Neural progenitor cell (in vitro differentiated cells): ENCODE measurements at regions not wholly inside any gene's neighbourhood (a gene's known extent, or its start where the extent isn't known, plus 50 kb on each side); places are given as distances from the start of the nearest gene placed in this dataset.

Experiments used
- DNase-seq: peaks from one replicate; pipeline ENCODE4 v3.0.0-alpha.2; 2016; ENCODE audit warnings: low spot score
- H2AFZ ChIP-seq: fragments of 200-600 bp; sonication (generic); replicated peaks from 2 replicates; pipeline ENCODE4 v1.6.1; 2016; ENCODE audit warnings: antibody characterized with exemption
- H3F3A ChIP-seq: fragments of 200-600 bp; sonication (generic); 2 replicates; pipeline ENCODE4 v1.6.1; 2016; ENCODE audit warnings: antibody characterized with exemption, low read depth
- H3K27ac ChIP-seq: fragments of 200-600 bp; sonication (generic); 2 replicates; pipeline ENCODE4 v1.5.1; 2016; ENCODE audit warnings: mild to moderate bottlenecking
- H3K27me3 ChIP-seq: fragments of 200-600 bp; sonication (generic); 2 replicates; pipeline ENCODE4 v1.6.1; 2016; ENCODE audit warnings: mild to moderate bottlenecking, moderate library complexity
- H3K36me3 ChIP-seq: fragments of 200-600 bp; sonication (generic); 2 replicates; pipeline ENCODE4 v1.5.1; 2016
- H3K4me1 ChIP-seq: fragments of 200-600 bp; sonication (generic); 2 replicates; pipeline ENCODE4 v1.6.1; 2016; ENCODE audit warnings: mixed run types
- H3K4me2 ChIP-seq: fragments of 200-600 bp; sonication (generic); 2 replicates; pipeline ENCODE4 v1.6.1; 2016
- H3K4me3 ChIP-seq: fragments of 200-600 bp; sonication (generic); 2 replicates; pipeline ENCODE4 v1.5.1; 2016
- H3K79me2 ChIP-seq: fragments of 200-600 bp; sonication (generic); 2 replicates; pipeline ENCODE4 v1.6.1; 2016; ENCODE audit warnings: low read depth
- H3K9ac ChIP-seq: fragments of 200-600 bp; sonication (generic); 2 replicates; pipeline ENCODE4 v1.6.1; 2016
- H3K9me3 ChIP-seq: fragments of 200-600 bp; sonication (generic); 2 replicates; pipeline ENCODE4 v1.5.1; 2016; ENCODE audit warnings: low read depth
- H4K20me1 ChIP-seq: fragments of 200-600 bp; sonication (generic); 2 replicates; pipeline ENCODE4 v1.6.1; 2016; ENCODE audit warnings: low read depth
- H3K27ac Mint-ChIP-seq: 3 replicates; pipeline ENCODE4 v1.8.0; 2021; ENCODE audit warnings: mixed read lengths
- H3K27me3 Mint-ChIP-seq: 2 replicates; pipeline ENCODE4 v1.8.0; 2022; ENCODE audit warnings: low read depth, mild to moderate bottlenecking, inconsistent platforms, moderate library complexity, mixed read lengths; ENCODE audit not compliant: insufficient read depth
- H3K36me3 Mint-ChIP-seq: 3 replicates; pipeline ENCODE4 v1.8.0; 2021; ENCODE audit warnings: mixed read lengths
- H3K4me1 Mint-ChIP-seq: 3 replicates; pipeline ENCODE4 v1.8.0; 2021; ENCODE audit warnings: mixed read lengths
- H3K4me3 Mint-ChIP-seq: 3 replicates; pipeline ENCODE4 v1.8.0; 2021; ENCODE audit warnings: mild to moderate bottlenecking, moderate library complexity, mixed read lengths
- H3K9me3 Mint-ChIP-seq: 3 replicates; pipeline ENCODE4 v1.8.0; 2020; ENCODE audit warnings: mixed read lengths
- EZH2 ChIP-seq: fragments of 200-600 bp; sonication (generic); IDR thresholded peaks from 2 replicates; pipeline ENCODE4 v1.6.1; 2017; ENCODE audit warnings: antibody characterized with exemption, mild to moderate bottlenecking, moderate library complexity
- EZH2phosphoT487 ChIP-seq: fragments of 200-600 bp; sonication (generic); IDR thresholded peaks from 2 replicates; pipeline ENCODE4 v1.6.1; 2017; ENCODE audit warnings: antibody characterized with exemption
- TF ChIP-seq, protein P1 (sequence below): fragments of 200-600 bp; sonication (generic); IDR thresholded peaks from 2 replicates; pipeline ENCODE4 v1.5.1; 2017; ENCODE audit warnings: antibody characterized with exemption, mild to moderate bottlenecking

DNA sequence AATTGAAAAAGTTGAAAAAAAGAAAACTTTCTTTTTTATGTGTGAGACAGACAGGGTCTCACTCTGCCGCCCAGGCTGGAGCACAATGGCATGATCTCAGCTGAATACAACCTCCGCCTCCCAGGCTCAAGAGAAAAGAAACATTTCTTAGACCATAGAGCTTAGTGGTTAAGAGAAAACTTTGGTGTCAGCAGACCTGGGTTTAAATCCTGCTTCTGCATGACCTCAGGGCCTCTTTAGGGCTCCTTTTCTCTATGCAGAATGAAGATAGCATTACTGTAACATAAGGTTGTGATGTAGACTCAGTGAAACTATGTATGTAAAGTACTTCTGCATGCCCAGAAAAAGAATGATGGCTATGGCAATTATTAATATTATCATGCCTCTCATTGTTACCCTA, 104.7 kb upstream of the NUDT4 start:
- Histone ChIP-seq H3K36me3 (no peaks in the 10 kb centered on the region), H3K4me2 (no peak overlapping the region), H3K27me3 (no peaks in the 10 kb centered on the region), H3F3A (peaks cover 10% of the 10 kb centered on the region), H3K4me3 (no peak overlapping the region), H4K20me1 (no peaks in the 10 kb centered on the region), H3K9me3 (no peaks in the 10 kb centered on the region), H3K27ac (no peak overlapping the region), H3K79me2 (no peaks in the 10 kb centered on the region), H2AFZ (no peak overlapping the region), H3K4me1 (peaks cover 9% of the 10 kb centered on the region), H3K9ac (no peak overlapping the region)
- peaks cover 15% of the 10 kb centered on the region for H3K9me3 Mint-ChIP-seq
- H3K4me3 Mint-ChIP-seq, result no peak overlapping the region
- H3K4me1 Mint-ChIP-seq, result peaks cover 21% of the 10 kb centered on the region
- DNase-seq, result no peak
- H3K27ac Mint-ChIP-seq, result no peak overlapping the region
- H3K27me3 Mint-ChIP-seq, result peaks cover 2% of the 10 kb centered on the region
- TF ChIP-seq EZH2, result no peak
- TF ChIP-seq, protein P1, sequence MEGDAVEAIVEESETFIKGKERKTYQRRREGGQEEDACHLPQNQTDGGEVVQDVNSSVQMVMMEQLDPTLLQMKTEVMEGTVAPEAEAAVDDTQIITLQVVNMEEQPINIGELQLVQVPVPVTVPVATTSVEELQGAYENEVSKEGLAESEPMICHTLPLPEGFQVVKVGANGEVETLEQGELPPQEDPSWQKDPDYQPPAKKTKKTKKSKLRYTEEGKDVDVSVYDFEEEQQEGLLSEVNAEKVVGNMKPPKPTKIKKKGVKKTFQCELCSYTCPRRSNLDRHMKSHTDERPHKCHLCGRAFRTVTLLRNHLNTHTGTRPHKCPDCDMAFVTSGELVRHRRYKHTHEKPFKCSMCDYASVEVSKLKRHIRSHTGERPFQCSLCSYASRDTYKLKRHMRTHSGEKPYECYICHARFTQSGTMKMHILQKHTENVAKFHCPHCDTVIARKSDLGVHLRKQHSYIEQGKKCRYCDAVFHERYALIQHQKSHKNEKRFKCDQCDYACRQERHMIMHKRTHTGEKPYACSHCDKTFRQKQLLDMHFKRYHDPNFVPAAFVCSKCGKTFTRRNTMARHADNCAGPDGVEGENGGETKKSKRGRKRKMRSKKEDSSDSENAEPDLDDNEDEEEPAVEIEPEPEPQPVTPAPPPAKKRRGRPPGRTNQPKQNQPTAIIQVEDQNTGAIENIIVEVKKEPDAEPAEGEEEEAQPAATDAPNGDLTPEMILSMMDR, result no peak
- TF ChIP-seq EZH2phosphoT487, result no peak
- no peaks in the 10 kb centered on the region for H3K36me3 Mint-ChIP-seq

DNA sequence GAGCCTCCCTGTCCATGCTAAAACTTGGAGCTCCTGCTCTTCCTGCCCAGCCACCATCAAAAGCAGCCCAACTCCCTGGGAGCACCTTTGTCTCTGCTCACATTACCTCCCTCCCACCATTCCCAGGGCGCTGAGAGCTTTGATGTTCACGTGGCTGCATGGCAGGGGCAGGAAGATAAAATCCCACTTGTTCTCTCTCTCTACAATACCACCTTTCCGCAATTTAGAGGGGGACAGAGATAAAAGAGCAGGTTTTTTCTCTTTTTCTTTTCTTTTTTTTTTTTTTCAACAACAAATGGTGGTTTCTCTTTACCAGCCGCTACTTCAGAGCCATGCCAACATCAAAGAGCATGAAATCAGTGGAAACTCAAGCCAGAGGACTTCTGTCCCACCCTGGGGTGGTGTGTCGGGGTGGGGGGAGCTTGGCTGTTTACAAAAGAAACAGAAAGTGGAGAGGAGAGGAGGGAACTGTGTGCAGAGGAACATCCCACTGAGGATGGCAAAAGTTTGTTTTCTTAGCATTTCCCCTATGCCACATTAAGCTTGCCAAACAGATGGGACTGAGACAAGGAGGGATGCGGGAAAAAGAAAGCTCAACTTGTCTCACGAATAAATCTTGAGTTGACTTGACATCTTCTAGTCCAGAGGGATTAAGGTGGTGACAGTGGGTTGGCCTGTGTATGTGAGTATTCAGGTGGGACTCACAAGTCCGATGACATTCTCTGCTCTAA, 103.7 kb upstream of the NUDT4 start:
- Mint-ChIP-seq H3K9me3 (peaks cover 15% of the 10 kb centered on the region), H3K27ac (peak overlapping the region; percentile 89), H3K27me3 (peaks cover 4% of the 10 kb centered on the region), H3K4me3 (peak overlapping the region; percentile 24), H3K4me1 (peaks cover 21% of the 10 kb centered on the region), H3K36me3 (no peaks in the 10 kb centered on the region)
- no peaks in the 10 kb centered on the region for H3K27me3 ChIP-seq
- H3K79me2 ChIP-seq, result no peaks in the 10 kb centered on the region
- H3K36me3 ChIP-seq, result no peaks in the 10 kb centered on the region
- H3K9me3 ChIP-seq, result no peaks in the 10 kb centered on the region
- peak overlapping the region; percentile 45 for H3K4me2 ChIP-seq
- DNase-seq, result peak; percentile 30
- H3F3A ChIP-seq, result peaks cover 10% of the 10 kb centered on the region
- peak overlapping the region; percentile 20 for H3K27ac ChIP-seq
- H3K4me1 ChIP-seq, result peaks cover 9% of the 10 kb centered on the region
- H2AFZ ChIP-seq, result peak overlapping the region; percentile 85
- no peak overlapping the region for H3K4me3 ChIP-seq
- TF ChIP-seq EZH2 (no peak), EZH2phosphoT487 (no peak)
- TF ChIP-seq, protein P1, result no peak
- no peaks in the 10 kb centered on the region for H4K20me1 ChIP-seq
- H3K9ac ChIP-seq, result no peak overlapping the region

DNA sequence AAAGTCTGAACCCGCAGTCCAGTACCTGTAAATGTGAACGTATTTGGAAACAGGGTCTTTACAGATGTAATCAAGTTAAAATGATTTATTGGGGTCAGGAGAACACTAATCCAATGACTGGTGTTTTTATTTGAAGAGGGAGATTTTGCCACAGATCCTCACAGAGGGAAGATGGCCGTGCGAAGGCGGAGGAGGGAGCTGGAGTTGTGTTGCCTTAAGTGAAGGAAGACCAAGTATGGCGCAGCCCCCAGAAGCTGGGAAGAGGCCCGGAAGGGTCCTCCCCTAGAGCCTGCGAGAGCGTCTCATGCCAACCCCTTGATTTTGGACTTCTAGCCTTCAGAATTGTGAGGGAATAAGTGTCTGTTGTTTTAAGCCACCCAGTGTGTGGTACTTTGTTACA, 102.8 kb upstream of the NUDT4 start:
- peaks cover 25% of the 10 kb centered on the region for H3K4me1 Mint-ChIP-seq
- no peak overlapping the region for H2AFZ ChIP-seq
- no peak overlapping the region for H3K27ac ChIP-seq
- no peak for DNase-seq
- no peak overlapping the region for H3K4me3 ChIP-seq
- H3K4me1 ChIP-seq, result peaks cover 14% of the 10 kb centered on the region
- no peaks in the 10 kb centered on the region for H3K79me2 ChIP-seq
- H3K4me2 ChIP-seq, result no peak overlapping the region
- H3K4me3 Mint-ChIP-seq, result no peak overlapping the region
- no peaks in the 10 kb centered on the region for H3K36me3 ChIP-seq
- H4K20me1 ChIP-seq, result no peaks in the 10 kb centered on the region
- TF ChIP-seq EZH2, result no peak
- peaks cover 10% of the 10 kb centered on the region for H3F3A ChIP-seq
- H3K27ac Mint-ChIP-seq, result peak overlapping the region; percentile 1
- H3K9me3 ChIP-seq, result no peaks in the 10 kb centered on the region
- H3K27me3 ChIP-seq, result no peaks in the 10 kb centered on the region
- H3K9me3 Mint-ChIP-seq, result peaks cover 9% of the 10 kb centered on the region
- H3K9ac ChIP-seq, result no peak overlapping the region
- no peaks in the 10 kb centered on the region for H3K36me3 Mint-ChIP-seq
- peaks cover 4% of the 10 kb centered on the region for H3K27me3 Mint-ChIP-seq

DNA sequence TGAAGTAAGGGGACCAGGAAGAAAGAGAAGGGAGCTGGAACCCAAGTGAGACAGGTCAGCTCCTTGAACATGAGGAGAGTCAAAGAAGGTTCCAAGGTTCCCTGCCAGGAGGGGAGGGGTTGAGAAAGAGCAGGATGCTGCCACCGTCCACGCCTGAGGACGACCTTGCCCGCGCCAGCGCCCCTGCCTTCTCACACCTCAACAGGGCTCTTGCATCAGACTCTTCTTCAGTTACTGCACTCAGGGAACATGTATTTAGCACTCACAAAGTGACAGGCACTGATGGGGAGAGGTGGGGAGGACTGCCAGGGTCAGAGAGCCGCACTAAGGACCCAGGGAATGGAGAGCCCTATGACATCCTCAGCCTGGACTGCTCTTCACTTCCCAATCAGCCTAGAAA, 102.1 kb upstream of the NUDT4 start:
- no peaks in the 10 kb centered on the region for H4K20me1 ChIP-seq
- peaks cover 19% of the 10 kb centered on the region for H3K4me1 ChIP-seq
- peaks cover 5% of the 10 kb centered on the region for H3K9me3 Mint-ChIP-seq
- H3K36me3 Mint-ChIP-seq, result no peaks in the 10 kb centered on the region
- no peak for DNase-seq
- H3K9me3 ChIP-seq, result no peaks in the 10 kb centered on the region
- H3K4me3 Mint-ChIP-seq, result no peak overlapping the region
- H3K4me3 ChIP-seq, result no peak overlapping the region
- H3K36me3 ChIP-seq, result no peaks in the 10 kb centered on the region
- no peak for TF ChIP-seq EZH2phosphoT487
- TF ChIP-seq, protein P1, result no peak
- no peak for TF ChIP-seq EZH2
- no peak overlapping the region for H2AFZ ChIP-seq
- H3K27me3 ChIP-seq, result no peaks in the 10 kb centered on the region
- H3K4me1 Mint-ChIP-seq, result peaks cover 32% of the 10 kb centered on the region
- H3K79me2 ChIP-seq, result no peaks in the 10 kb centered on the region
- H3K27me3 Mint-ChIP-seq, result peaks cover 4% of the 10 kb centered on the region
- no peak overlapping the region for H3K27ac Mint-ChIP-seq
- no peak overlapping the region for H3K4me2 ChIP-seq
- H3K27ac ChIP-seq, result no peak overlapping the region
- H3K9ac ChIP-seq, result no peak overlapping the region
- peaks cover 10% of the 10 kb centered on the region for H3F3A ChIP-seq
